Ovary (tissue), 3 donors: ENCODE measurements at regions not wholly inside any gene's neighbourhood (a gene's known extent, or its start where the extent isn't known, plus 50 kb on each side); places are given as distances from the start of the nearest gene placed in this dataset.
"Not testable (repeated sequence)": the region's sequence is repeated elsewhere in the genome, so short reads cannot be mapped to it uniquely, and the experiment has no call there.

Experiments
- EP300 ChIP-seq: sonication (generic); formaldehyde crosslinking; IDR thresholded peaks from one replicate; pipeline ENCODE4 v1.6.1; 2017; ENCODE audit warnings: antibody characterized with exemption
- POLR2A ChIP-seq: fragments of 450-650 bp; IDR thresholded peaks from one replicate; pipeline ENCODE4 v1.6.1; 2017; ENCODE audit warnings: antibody characterized with exemption, mild to moderate bottlenecking, moderate library complexity
- TF ChIP-seq, protein P1 (sequence below), 3 donors: fragments of 450-650 bp in 2 of 3; fragments of 200-600 bp in 1 of 3; IDR thresholded peaks; one replicate each; pipeline versions ENCODE4 v1.5.1 to v1.8.0; 2016 to 2022; ENCODE audit warnings: antibody characterized with exemption in 3 of 3, mild to moderate bottlenecking in 1 of 3
- donor health status: DM: no; HTN: no; CAD: no.

DNA sequence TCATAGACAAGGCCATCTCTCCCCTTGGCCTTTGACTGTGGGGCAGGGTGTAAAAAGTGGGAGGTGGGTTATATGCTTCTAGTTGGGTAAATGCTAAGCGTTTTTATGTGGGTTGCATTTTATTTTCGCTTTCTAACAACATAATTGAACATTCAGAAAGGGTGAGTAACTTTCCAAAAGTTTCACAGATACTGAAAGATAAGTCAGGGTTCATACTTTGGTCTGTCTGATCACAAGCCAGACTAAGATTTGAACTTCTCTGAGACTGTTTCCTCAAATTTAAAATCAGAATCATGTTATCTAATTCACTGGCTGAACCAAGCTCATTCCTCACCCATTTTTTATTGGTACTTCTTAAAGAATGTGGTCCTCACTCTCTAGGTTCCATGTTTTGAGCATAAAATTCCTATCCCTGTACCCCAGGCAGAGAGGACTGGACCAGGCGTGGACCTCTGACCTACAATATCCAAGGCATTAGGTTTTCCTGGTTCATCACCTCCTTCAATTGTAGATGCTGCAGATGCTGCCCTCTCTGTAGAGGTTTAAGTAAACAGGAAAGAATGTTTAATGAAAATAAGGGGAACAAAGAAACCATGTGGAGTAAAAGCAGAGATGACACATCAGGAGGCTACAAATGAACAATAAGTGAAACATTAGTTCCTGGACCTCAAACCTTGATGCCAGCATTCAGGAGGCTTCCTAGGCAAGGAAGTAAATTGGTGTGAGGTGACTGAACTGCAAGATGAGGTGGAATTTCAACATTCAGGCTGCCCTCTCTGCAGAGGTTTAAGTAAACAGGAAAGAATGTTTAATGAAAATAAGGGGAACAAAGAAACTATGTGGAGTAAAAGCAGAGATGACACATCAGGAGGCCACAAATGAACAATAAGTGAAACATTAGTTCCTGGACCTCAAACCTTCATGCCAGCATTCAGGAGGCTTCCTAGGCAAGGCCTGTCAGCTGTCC is 198.8 kb upstream of the ZNF658 start:
- not testable (repeated sequence) for TF ChIP-seq POLR2A, EP300
- TF ChIP-seq, protein P1, sequence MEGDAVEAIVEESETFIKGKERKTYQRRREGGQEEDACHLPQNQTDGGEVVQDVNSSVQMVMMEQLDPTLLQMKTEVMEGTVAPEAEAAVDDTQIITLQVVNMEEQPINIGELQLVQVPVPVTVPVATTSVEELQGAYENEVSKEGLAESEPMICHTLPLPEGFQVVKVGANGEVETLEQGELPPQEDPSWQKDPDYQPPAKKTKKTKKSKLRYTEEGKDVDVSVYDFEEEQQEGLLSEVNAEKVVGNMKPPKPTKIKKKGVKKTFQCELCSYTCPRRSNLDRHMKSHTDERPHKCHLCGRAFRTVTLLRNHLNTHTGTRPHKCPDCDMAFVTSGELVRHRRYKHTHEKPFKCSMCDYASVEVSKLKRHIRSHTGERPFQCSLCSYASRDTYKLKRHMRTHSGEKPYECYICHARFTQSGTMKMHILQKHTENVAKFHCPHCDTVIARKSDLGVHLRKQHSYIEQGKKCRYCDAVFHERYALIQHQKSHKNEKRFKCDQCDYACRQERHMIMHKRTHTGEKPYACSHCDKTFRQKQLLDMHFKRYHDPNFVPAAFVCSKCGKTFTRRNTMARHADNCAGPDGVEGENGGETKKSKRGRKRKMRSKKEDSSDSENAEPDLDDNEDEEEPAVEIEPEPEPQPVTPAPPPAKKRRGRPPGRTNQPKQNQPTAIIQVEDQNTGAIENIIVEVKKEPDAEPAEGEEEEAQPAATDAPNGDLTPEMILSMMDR (IDR thresholded peaks at IDR 0.05), result not testable (repeated sequence)
